ENCODE measurements at regions not wholly inside any gene's neighbourhood (a gene's known extent, or its start where the extent isn't known, plus 50 kb on each side); places are given as distances from the start of the nearest gene placed in this dataset.
A peak's percentile ranks its signal among the peaks of the same experiment; 100 is the strongest.

DNA sequence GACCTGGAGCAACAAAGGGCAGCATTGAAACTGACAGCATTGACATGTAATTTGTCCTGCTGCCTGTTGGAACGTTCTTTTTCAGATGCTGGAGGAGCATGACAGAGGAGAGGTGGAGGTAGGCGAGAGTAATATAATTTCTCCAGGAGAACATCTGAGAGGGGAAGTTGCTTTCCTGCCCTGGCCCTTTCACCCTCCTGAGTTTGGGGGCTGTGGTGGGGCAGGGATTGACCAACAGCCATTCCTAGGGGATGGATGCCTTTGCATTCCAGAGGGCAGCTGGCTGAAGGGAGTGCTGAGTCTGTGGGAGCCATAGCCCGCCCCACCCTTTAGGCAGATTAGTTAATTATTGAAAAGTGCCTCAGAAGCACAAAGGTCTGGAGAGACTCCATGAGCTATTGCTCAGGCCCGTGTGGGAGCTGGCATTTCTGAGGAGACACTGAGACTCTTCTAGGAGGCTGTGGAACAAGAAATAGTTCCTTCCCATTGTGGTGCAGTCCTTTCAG lies 73.5 kb downstream of the ARF6 start:
- TF ChIP-seq EZH2phosphoT487 (IDR thresholded peaks at IDR 0.05; ENCODE audit: low read depth, severe bottlenecking, unreplicated experiment) (no peak), EZH2 (IDR thresholded peaks at IDR 0.05; ENCODE audit: borderline replicate concordance) (no peak)
- TF ChIP-seq, protein P1, sequence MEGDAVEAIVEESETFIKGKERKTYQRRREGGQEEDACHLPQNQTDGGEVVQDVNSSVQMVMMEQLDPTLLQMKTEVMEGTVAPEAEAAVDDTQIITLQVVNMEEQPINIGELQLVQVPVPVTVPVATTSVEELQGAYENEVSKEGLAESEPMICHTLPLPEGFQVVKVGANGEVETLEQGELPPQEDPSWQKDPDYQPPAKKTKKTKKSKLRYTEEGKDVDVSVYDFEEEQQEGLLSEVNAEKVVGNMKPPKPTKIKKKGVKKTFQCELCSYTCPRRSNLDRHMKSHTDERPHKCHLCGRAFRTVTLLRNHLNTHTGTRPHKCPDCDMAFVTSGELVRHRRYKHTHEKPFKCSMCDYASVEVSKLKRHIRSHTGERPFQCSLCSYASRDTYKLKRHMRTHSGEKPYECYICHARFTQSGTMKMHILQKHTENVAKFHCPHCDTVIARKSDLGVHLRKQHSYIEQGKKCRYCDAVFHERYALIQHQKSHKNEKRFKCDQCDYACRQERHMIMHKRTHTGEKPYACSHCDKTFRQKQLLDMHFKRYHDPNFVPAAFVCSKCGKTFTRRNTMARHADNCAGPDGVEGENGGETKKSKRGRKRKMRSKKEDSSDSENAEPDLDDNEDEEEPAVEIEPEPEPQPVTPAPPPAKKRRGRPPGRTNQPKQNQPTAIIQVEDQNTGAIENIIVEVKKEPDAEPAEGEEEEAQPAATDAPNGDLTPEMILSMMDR (IDR thresholded peaks at IDR 0.05; ENCODE audit: poor library complexity) = no peak
- Histone ChIP-seq H3K36me3 (replicated peaks; ENCODE audit: insufficient read depth, low read depth) (no peaks in the 10 kb centered on the region), H3K4me1 (ENCODE audit: insufficient read depth) (peaks cover 37% of the 10 kb centered on the region), H3K79me2 (no peaks in the 10 kb centered on the region), H2AFZ (peak overlapping the region; percentile 31), H3K4me2 (peak overlapping the region; percentile 49), H3K9me3 (ENCODE audit: low read depth) (no peaks in the 10 kb centered on the region), H3K27ac (peak overlapping the region; percentile 89), H3K4me3 (no peak overlapping the region), H4K20me1 (ENCODE audit: insufficient read depth, poor library complexity, severe bottlenecking) (no peaks in the 10 kb centered on the region), H3K9me2 (replicated peaks; ENCODE audit: insufficient read depth) (no peaks in the 10 kb centered on the region), H3K27me3 (no peaks in the 10 kb centered on the region)
- WGBS (ENCODE audit: low lambda C conversion rate, missing lambda C conversion rate) = 30% methylated on average over 4 of the region's 4 CpGs
- DNase-seq (ENCODE audit: low spot score) = peak; percentile 76

DNA sequence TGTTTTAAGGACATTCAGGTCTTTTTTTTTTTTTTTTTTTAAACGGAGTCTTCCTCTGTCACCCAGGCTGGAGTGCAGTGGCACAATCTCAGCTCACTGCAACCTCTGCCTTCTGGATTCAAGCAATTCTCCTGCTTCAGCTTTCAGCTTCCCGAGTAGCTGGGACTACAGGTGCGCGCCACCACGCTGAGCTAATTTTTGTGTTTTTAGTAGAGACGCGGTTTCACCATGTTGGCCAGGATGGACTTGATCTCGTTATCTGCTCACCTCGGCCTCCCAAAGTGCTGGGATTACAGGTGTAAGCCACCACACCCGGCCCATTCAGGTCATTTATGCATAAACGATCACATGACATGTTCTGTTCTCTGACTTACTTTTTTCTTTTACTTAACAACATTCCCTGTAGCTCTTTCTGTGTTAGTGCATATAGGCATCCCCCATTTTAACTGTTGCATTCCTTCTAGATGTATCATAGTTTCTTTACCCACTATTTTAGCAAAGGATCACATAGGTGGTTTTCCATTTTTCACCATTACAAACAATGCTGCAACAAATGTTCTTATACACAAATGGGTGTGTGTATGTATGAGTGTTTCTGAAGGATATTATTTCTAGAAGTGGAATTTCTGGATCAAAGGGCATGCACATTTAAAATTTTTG lies 74.2 kb downstream of the ARF6 start:
- Histone ChIP-seq H3K79me2 (no peaks in the 10 kb centered on the region), H3K9me3 (ENCODE audit: low read depth) (no peaks in the 10 kb centered on the region), H4K20me1 (ENCODE audit: insufficient read depth, poor library complexity, severe bottlenecking) (no peaks in the 10 kb centered on the region), H3K4me1 (ENCODE audit: insufficient read depth) (peaks cover 44% of the 10 kb centered on the region), H2AFZ (no peak overlapping the region), H3K27ac (peak overlapping the region; percentile 89), H3K9me2 (replicated peaks; ENCODE audit: insufficient read depth) (no peaks in the 10 kb centered on the region), H3K4me3 (no peak overlapping the region), H3K4me2 (peak overlapping the region; percentile 49), H3K36me3 (replicated peaks; ENCODE audit: insufficient read depth, low read depth) (no peaks in the 10 kb centered on the region), H3K27me3 (no peaks in the 10 kb centered on the region)
- TF ChIP-seq EZH2phosphoT487 (IDR thresholded peaks at IDR 0.05; ENCODE audit: low read depth, severe bottlenecking, unreplicated experiment) = no peak
- TF ChIP-seq, protein P1 (IDR thresholded peaks at IDR 0.05; ENCODE audit: poor library complexity) = no peak
- DNase-seq (ENCODE audit: low spot score) = no peak
- 90% methylated on average over 11 of the region's 11 CpGs for WGBS (ENCODE audit: low lambda C conversion rate, missing lambda C conversion rate)

DNA sequence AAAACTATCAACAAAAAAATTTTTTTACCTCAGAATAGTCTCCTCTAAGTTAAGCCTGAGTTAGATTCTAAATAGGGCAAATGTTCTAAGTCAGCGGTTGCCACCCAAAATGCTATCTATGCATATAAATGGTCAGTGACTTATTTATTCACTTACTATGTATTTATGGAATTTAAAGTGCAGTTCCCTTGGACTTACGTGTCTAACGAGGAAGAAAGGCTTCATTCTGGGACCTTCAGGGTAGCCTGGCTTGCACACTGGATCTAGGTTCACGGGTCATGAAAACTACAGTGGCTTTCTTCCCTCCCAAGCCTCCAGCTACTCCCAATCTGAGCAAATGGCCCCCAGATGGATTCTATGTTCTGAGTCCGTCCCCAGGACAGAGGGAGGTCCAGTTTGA lies 77.1 kb downstream of the ARF6 start:
- Histone ChIP-seq H2AFZ (peak overlapping the region; percentile 77), H4K20me1 (ENCODE audit: insufficient read depth, poor library complexity, severe bottlenecking) (no peaks in the 10 kb centered on the region), H3K27ac (peak overlapping the region; percentile 92), H3K4me2 (peak overlapping the region; percentile 63), H3K27me3 (no peaks in the 10 kb centered on the region), H3K36me3 (replicated peaks; ENCODE audit: insufficient read depth, low read depth) (no peaks in the 10 kb centered on the region), H3K9me2 (replicated peaks; ENCODE audit: insufficient read depth) (no peaks in the 10 kb centered on the region), H3K4me1 (ENCODE audit: insufficient read depth) (peaks cover 62% of the 10 kb centered on the region), H3K9me3 (ENCODE audit: low read depth) (no peaks in the 10 kb centered on the region), H3K79me2 (no peaks in the 10 kb centered on the region), H3K4me3 (no peak overlapping the region)
- TF ChIP-seq, protein P1 (IDR thresholded peaks at IDR 0.05; ENCODE audit: poor library complexity) = no peak
- no peak for TF ChIP-seq EZH2 (IDR thresholded peaks at IDR 0.05; ENCODE audit: borderline replicate concordance)
- 81% methylated on average over 5 of the region's 5 CpGs for WGBS (ENCODE audit: low lambda C conversion rate, missing lambda C conversion rate)
- no peak for DNase-seq (ENCODE audit: low spot score)
